Femur (tissue), 1 donor: ENCODE measurements at regions not wholly inside any gene's neighbourhood (a gene's known extent, or its start where the extent isn't known, plus 50 kb on each side); places are given as distances from the start of the nearest gene placed in this dataset.

Source experiments
- DNase-seq: peaks from one replicate; pipeline ENCODE4 v3.0.0-alpha.2; 2017

- no peak for DNase-seq
Observed at GRCh38 chr20:61139031-61139430, 113.0 kb upstream of the CDH4 start.

GRCh38 chr20:61140576-61140975 lies 111.5 kb upstream of the CDH4 start:
- no peak for DNase-seq

DNA sequence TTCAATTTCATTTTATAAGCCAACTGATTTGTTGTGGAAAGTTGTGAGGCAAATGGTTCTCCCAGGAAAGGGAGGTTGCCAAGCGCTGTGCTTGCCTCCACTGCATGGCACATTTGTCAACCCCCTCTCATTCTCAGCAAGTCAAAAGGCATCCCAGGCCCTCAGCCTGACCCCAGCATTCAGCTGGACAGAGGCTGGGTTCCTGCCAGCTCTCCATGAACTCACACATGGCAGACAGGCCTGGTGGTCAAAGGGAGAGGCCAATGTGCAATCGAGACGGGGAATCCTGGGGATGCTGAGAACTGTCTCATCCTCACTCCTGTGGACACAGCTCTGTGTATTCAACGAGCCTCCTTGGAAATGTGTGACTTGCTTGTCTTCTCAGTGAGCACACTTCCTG lies 106.0 kb upstream of the CDH4 start:
- DNase-seq = peak; percentile 50

GRCh38 chr20:61149636-61150035 lies 102.4 kb upstream of the CDH4 start:
- DNase-seq = no peak

DNA sequence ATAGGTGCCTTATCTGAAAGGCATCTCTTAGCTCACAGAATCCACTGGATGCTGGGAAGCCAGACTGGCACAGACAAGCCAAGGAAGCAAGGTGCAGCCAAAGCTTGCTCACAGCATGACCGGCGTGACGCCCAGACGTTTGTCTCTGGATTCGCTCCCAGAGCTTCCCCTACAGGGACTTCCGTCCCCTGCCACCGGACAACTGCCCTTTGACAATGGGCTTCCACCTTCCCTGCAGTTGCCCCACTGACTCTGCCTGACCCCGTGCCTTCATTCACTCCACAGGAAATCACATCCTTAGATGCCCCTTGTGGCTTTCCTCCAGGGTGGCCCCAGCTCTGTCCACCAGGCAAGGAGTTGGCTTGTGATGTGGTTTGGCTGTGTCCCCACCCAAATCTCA lies 94.8 kb upstream of the CDH4 start:
- DNase-seq = no peak

GRCh38 chr20:61159957-61160686 lies 91.9 kb upstream of the CDH4 start:
- no peak for DNase-seq

- no peak for DNase-seq
Observed at GRCh38 chr20:61161726-61162390, 90.2 kb upstream of the CDH4 start.

DNA sequence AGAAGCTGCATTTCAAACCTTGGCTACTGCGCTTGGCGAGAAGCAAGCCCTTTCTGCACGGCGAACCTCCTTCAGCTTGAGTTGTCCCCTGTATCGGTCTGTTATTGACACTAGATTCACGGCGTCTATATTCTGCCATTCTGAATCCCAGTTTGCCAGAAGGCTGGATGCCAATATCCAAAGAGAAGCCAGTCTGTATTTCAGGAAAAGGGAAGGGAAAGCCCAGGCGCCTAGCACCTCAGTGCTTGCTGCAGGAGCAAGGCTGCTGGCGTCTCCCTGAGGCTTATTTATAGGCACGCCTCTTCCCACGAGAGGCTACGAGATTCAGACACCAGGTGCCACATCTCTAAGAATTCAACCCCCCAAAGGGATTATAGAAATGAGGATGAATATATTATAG lies 89.6 kb upstream of the CDH4 start:
- no peak for DNase-seq

DNA sequence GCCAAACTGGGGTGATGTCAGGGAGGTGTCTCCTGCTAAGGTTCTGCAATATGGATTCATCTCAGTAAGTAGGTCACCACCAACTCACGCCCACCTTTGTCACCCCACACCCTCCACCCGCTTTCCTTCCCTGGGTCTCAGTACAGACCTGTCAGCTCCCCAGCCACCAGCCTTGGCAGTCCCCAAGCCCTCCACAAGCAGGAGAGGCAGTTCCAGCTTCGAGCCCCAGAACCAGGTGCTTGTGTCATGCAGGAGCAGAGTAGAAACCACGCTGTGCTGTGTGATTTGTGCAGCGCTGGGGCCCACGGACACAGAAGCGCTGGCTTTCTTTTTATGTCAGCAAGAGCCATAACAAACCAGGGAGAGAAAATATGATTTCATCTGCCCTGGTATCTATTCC lies 89.0 kb upstream of the CDH4 start:
- no peak for DNase-seq

- no peak for DNase-seq
Observed at GRCh38 chr20:61166324-61166723, 85.7 kb upstream of the CDH4 start.

DNA sequence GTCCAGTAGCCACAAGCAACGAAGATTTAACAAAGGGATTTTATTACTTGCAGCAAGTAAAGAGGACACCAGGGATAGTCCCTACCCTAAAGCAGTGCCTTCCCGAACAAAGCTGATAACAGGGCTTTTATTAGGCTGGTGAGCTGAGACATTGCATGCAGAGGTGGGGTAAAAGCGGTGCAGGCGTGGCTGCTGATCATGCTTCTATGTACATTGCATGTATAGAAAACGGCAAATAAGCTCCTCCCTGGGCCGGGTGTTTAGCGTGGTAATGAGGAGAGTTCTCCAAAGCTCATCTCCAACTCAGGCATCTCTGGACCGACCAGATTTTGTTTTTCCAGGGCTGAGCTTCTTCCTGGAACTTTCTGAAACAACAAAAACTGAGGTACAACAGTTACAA lies 83.5 kb upstream of the CDH4 start:
- no peak for DNase-seq

- no peak for DNase-seq
Observed at GRCh38 chr20:61169874-61170273, 82.2 kb upstream of the CDH4 start.

GRCh38 chr20:61170496-61171320 lies 81.4 kb upstream of the CDH4 start:
- DNase-seq = no peak

- DNase-seq = no peak
Observed at GRCh38 chr20:61173267-61173666, 78.8 kb upstream of the CDH4 start.

- no peak for DNase-seq
Observed at GRCh38 chr20:61173961-61174725, 77.9 kb upstream of the CDH4 start.

- no peak for DNase-seq
Observed at GRCh38 chr20:61176874-61177273, 75.2 kb upstream of the CDH4 start.

- DNase-seq = no peak
Observed at GRCh38 chr20:61178551-61179071, 73.5 kb upstream of the CDH4 start.

GRCh38 chr20:61184194-61184593 lies 67.9 kb upstream of the CDH4 start:
- no peak for DNase-seq

DNA sequence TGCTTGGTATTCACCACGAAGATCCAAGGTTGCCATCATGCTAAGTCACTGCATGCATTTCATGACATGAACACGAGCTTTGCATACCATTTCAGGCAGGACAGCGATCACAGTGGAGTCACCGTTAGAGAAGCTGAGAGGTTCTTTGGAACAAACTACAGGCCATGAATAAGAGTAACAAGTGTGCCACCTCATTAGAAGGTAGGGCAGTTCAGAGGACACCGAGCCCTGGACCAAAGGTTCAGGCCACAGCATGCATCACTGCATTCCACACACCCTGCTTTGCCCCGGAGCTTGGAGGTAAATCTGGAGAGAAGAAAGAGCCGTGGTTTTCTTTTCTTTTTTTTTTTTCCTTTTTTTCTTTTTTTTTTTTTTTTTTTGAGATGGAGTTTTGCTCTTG lies 66.9 kb upstream of the CDH4 start:
- no peak for DNase-seq

GRCh38 chr20:61185841-61186601 lies 66.0 kb upstream of the CDH4 start:
- no peak for DNase-seq

GRCh38 chr20:61186771-61187472 lies 65.1 kb upstream of the CDH4 start:
- DNase-seq = no peak
